ENCODE measurements at regions not wholly inside any gene's neighbourhood (a gene's known extent, or its start where the extent isn't known, plus 50 kb on each side); places are given as distances from the start of the nearest gene placed in this dataset.

DNA sequence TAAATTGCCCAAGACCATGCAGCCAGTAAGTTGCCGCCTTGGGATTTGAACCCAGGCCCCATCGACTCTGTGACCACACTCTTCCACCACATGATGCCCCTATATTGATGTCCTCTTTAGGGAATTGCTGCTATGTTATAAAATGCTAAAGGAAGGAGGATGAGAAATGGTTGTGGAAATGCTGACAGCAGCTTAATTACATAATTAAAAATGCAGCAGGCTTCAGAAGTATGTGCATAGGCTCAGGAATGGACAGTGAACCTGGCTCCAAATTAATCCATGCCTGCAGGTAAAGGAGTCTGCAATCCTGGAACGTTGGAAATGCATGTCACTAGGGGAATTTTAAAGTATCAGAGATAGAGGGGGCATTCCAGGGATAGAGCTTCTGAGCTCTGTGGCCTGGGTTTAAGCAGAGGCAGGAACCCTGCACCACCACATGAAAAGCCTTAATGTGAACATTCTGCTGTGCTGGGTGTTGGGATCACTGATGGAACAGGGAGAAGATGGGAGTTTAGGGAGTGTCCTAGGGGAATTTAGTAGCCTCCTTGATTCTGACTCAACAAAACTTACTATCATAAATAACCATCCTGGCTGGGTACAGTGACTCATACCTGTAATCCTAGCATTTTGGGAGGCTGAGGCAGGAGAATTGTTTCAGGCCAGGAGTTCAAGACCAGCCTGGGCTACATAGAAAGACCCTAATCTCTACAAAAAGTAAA, 76.1 kb upstream of the CCDC85A start:
- Histone ChIP-seq H3K9me3 (no peaks in the 10 kb centered on the region), H3K4me3 (no peak overlapping the region), H3K36me3 (no peaks in the 10 kb centered on the region), H3K4me1 (no peaks in the 10 kb centered on the region), H3K27ac (replicated peaks in 1 of 4) (no peak overlapping the region), H3K27me3 (peaks cover 0 to 4% (median 0%) of the 10 kb centered on the region in 4 donors)
- TF ChIP-seq CTCF (IDR thresholded peaks at IDR 0.05): no peak
- TF ChIP-seq EP300 (IDR thresholded peaks at IDR 0.05): no peak
- TF ChIP-seq POLR2AphosphoS5 (IDR thresholded peaks at IDR 0.05): no peak
- TF ChIP-seq POLR2A (IDR thresholded peaks at IDR 0.05; ENCODE audit: low read depth): no peak
- WGBS: 71% methylated on average over 3 of the region's 3 CpGs
- peak; percentile 68 for DNase-seq (ENCODE audit: extremely low spot score)
- intact Hi-C loops (cut with DNase I): no loop called here

- WGBS: 75% methylated on average over 2 of the region's 2 CpGs
- Histone ChIP-seq H3K36me3 (no peaks in the 10 kb centered on the region), H3K4me1 (no peaks in the 10 kb centered on the region), H3K27ac (replicated peaks in 1 of 4) (no peak overlapping the region), H3K9me3 (no peaks in the 10 kb centered on the region), H3K27me3 (peaks cover 0 to 4% (median 0%) of the 10 kb centered on the region in 4 donors), H3K4me3 (no peak overlapping the region)
- intact Hi-C loops (cut with DNase I): no loop called here
- no peak for TF ChIP-seq POLR2AphosphoS5 (IDR thresholded peaks at IDR 0.05)
- no peak for TF ChIP-seq CTCF (IDR thresholded peaks at IDR 0.05)
- no peak for TF ChIP-seq POLR2A (IDR thresholded peaks at IDR 0.05; ENCODE audit: low read depth)
- TF ChIP-seq EP300 (IDR thresholded peaks at IDR 0.05): no peak
- DNase-seq (ENCODE audit: extremely low spot score): peak; percentile 66
Measured at GRCh38 chr2:56108806-56109205, 75.0 kb upstream of the CCDC85A start.

DNA sequence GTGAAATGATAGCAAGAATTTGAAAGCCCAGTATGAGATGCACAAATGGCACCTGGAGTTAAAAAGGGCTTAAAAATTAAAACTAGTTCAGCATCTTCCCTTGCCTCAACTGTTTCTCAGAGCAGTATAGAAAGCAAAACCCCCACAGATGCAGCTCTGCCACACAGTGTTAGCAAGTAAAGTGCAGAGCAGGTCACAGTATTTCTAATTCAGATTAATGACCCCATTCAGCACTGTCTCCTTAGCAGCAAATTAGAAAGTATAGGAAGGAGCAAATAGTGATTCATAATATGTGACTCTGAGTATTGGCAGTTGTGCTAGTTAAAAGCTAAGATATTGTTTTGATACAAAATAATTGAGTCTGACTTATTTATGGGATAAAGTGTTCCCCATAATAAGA, 73.8 kb upstream of the CCDC85A start:
- intact Hi-C loops (cut with DNase I): no loop called here

DNA sequence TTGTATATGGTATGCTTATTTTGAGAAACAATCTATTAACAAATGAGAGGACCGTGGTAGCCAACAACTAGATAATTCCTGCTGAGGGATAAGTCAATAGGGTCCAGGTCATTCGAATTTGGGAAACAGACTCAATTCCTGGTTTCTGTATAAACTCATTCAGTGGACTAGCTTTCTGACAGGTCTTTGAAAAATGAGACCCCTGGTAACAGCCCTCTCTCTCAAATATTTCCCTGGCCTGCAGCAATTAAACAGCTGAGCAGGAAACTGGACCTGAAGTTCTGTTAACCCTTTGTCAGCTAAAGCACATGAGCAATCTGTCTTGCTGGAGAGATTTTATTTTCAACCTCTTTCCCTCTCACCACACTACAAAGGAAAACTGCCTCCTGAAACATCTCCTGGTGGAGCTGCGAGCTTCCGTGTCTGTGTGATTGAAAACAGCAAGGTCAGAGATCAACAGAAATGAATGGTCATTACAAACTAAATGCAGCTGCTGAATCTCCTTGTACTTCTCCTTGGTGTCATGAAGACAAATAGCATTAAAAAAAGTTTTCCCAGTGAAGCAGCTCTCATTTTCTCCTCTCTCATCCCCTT, 70.3 kb upstream of the CCDC85A start:
- H3K36me3 ChIP-seq: no peaks in the 10 kb centered on the region
- 28% methylated on average over 4 of the region's 4 CpGs for WGBS
- intact Hi-C loops (cut with DNase I): no loop called here

More for the DNA sequence above, 73.8 kb upstream of the CCDC85A start:
- TF ChIP-seq CTCF (IDR thresholded peaks at IDR 0.05): no peak
- TF ChIP-seq POLR2A (IDR thresholded peaks at IDR 0.05; ENCODE audit: low read depth): no peak
- TF ChIP-seq EP300 (IDR thresholded peaks at IDR 0.05): no peak
- TF ChIP-seq POLR2AphosphoS5 (IDR thresholded peaks at IDR 0.05): no peak
- Histone ChIP-seq H3K9me3 (no peaks in the 10 kb centered on the region), H3K36me3 (no peaks in the 10 kb centered on the region), H3K4me3 (no peak overlapping the region), H3K27me3 (peaks cover 0 to 4% (median 0%) of the 10 kb centered on the region in 4 donors), H3K4me1 (no peaks in the 10 kb centered on the region), H3K27ac (replicated peaks in 1 of 4) (no peak overlapping the region)
- peak; percentile 3 for DNase-seq (ENCODE audit: extremely low spot score)

More for the DNA sequence above, 70.3 kb upstream of the CCDC85A start:
- H3K4me1 ChIP-seq: no peaks in the 10 kb centered on the region
- no peak for TF ChIP-seq CTCF (IDR thresholded peaks at IDR 0.05)
- TF ChIP-seq POLR2A (IDR thresholded peaks at IDR 0.05; ENCODE audit: low read depth): no peak
- TF ChIP-seq POLR2AphosphoS5 (IDR thresholded peaks at IDR 0.05): no peak
- no peak for TF ChIP-seq EP300 (IDR thresholded peaks at IDR 0.05)
- H3K27ac ChIP-seq (replicated peaks in 1 of 4): no peak overlapping the region
- DNase-seq (ENCODE audit: extremely low spot score): peak; percentile 86
- H3K4me3 ChIP-seq: no peak overlapping the region
- H3K9me3 ChIP-seq: no peaks in the 10 kb centered on the region
- H3K27me3 ChIP-seq: peaks cover 0 to 4% (median 0%) of the 10 kb centered on the region in 4 donors
